ENCODE measurements at regions not wholly inside any gene's neighbourhood (a gene's known extent, or its start where the extent isn't known, plus 50 kb on each side); places are given as distances from the start of the nearest gene placed in this dataset.

GRCh38 chr1:70627910-70628309 is 216.8 kb downstream of the CTH start:
- no peaks in the 10 kb centered on the region for H3K27me3 ChIP-seq (replicated peaks; ENCODE audit: control insufficient read depth, insufficient read depth, low read length)
- TF ChIP-seq CTCF (IDR thresholded peaks at IDR 0.05; ENCODE audit: insufficient read depth, low read length, poor library complexity, severe bottlenecking), result no peak
- no peaks in the 10 kb centered on the region for H3K36me3 ChIP-seq (ENCODE audit: control insufficient read depth, insufficient read depth, low read length)
- DNase-seq (ENCODE audit: extremely low read depth, insufficient read length), result no peak
- H3K4me3 ChIP-seq (replicated peaks; ENCODE audit: low read depth, low read length), result no peak overlapping the region

DNA sequence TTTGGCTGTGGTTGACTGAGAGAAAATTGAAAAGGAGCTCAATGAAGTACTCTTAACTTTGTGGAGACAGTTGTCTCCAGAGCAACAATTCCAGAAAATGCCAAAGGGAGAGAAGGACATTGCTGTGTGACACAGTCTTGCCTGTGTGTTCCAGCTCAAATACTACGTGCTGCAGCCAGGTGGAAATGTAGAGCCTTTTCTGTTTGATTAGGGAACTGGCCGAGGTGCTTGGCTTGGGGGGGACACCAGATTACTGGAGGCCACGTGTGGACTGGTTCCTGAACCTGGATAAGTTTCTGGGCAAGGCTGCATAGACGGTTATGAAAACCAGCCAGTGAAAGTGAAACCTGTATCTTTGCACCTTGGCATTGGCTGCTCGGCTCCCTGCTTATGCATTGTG is 217.9 kb downstream of the CTH start:
- no peak for DNase-seq (ENCODE audit: extremely low read depth, insufficient read length)
- H3K36me3 ChIP-seq (ENCODE audit: control insufficient read depth, insufficient read depth, low read length), result no peaks in the 10 kb centered on the region
- H3K4me3 ChIP-seq (replicated peaks; ENCODE audit: low read depth, low read length), result no peak overlapping the region
- H3K27me3 ChIP-seq (replicated peaks; ENCODE audit: control insufficient read depth, insufficient read depth, low read length), result no peaks in the 10 kb centered on the region
- no peak for TF ChIP-seq CTCF (IDR thresholded peaks at IDR 0.05; ENCODE audit: insufficient read depth, low read length, poor library complexity, severe bottlenecking)

DNA sequence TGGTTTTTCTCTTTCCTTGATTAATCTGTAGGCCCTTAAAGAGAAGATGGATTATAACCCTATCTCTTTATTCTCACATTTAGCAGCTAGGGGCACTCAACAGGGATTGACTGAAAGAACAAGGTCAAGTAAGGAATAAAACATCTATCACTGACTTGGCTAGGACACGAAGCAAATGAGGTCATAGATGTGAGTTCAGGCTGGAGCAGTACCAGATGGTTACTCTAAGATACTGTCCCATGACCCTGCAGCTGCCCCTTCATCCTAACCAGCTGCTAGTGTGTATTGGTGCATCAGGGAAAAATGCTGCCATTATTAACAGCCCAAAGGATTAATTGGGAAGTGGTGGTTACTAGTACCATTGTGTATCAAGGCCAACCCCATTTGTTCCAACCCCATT is 221.9 kb downstream of the CTH start:
- Histone ChIP-seq H3K27me3 (replicated peaks; ENCODE audit: control insufficient read depth, insufficient read depth, low read length) (no peaks in the 10 kb centered on the region), H3K4me3 (replicated peaks; ENCODE audit: low read depth, low read length) (no peak overlapping the region), H3K36me3 (ENCODE audit: control insufficient read depth, insufficient read depth, low read length) (no peaks in the 10 kb centered on the region)
- DNase-seq (ENCODE audit: extremely low read depth, insufficient read length), result no peak
- TF ChIP-seq CTCF (IDR thresholded peaks at IDR 0.05; ENCODE audit: insufficient read depth, low read length, poor library complexity, severe bottlenecking), result no peak

DNA sequence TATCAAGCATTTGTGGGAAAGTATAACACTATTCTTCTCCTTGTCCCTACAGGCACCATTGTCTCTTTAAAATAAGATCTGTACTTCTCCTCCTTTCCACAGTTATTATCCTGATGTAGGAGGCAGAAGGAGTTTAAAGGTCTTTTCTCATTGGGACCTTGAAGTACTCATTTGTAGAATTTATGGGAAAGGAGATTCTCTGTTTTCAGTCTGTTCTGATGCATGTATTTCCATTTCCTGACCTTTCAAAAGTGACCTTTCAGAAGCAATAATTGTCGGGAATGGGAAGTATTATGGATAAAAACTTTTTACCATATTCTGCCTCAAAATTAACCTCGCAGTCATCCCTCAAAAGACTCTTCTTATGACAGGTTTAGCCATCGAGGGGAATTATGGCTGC is 224.8 kb downstream of the CTH start:
- H3K27me3 ChIP-seq (replicated peaks; ENCODE audit: control insufficient read depth, insufficient read depth, low read length), result no peaks in the 10 kb centered on the region
- no peak for DNase-seq (ENCODE audit: extremely low read depth, insufficient read length)
- no peak overlapping the region for H3K4me3 ChIP-seq (replicated peaks; ENCODE audit: low read depth, low read length)
- no peak for TF ChIP-seq CTCF (IDR thresholded peaks at IDR 0.05; ENCODE audit: insufficient read depth, low read length, poor library complexity, severe bottlenecking)
- H3K36me3 ChIP-seq (ENCODE audit: control insufficient read depth, insufficient read depth, low read length), result no peaks in the 10 kb centered on the region

DNA sequence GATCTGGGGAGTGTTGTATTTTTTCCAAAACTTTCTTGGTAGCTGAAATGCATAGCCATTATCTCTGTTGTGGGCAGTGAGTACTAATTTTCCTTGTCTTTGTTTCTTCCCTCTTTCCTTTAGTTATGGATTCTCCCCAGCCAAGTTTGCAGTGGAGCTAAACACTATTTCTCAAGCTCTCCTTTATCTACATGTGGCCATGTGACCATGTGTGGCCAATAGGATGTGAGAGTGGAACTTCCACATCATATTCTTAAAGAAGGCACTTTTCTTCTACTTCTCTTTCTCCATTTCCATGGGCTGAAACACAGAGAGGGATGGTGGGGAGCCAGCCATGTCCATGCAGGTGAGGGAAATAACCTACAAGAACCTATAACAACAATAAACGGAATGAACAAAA is 230.8 kb downstream of the CTH start:
- no peak for TF ChIP-seq CTCF (IDR thresholded peaks at IDR 0.05; ENCODE audit: insufficient read depth, low read length, poor library complexity, severe bottlenecking)

GRCh38 chr1:70656361-70656760 is 245.3 kb downstream of the CTH start:
- no peaks in the 10 kb centered on the region for H3K36me3 ChIP-seq (ENCODE audit: control insufficient read depth, insufficient read depth, low read length)
- no peak overlapping the region for H3K4me3 ChIP-seq (replicated peaks; ENCODE audit: low read depth, low read length)
- DNase-seq (ENCODE audit: extremely low read depth, insufficient read length), result no peak
- TF ChIP-seq CTCF (IDR thresholded peaks at IDR 0.05; ENCODE audit: insufficient read depth, low read length, poor library complexity, severe bottlenecking), result no peak
- no peaks in the 10 kb centered on the region for H3K27me3 ChIP-seq (replicated peaks; ENCODE audit: control insufficient read depth, insufficient read depth, low read length)

More for the DNA sequence above, 230.8 kb downstream of the CTH start:
- no peaks in the 10 kb centered on the region for H3K36me3 ChIP-seq (ENCODE audit: control insufficient read depth, insufficient read depth, low read length)
- H3K27me3 ChIP-seq (replicated peaks; ENCODE audit: control insufficient read depth, insufficient read depth, low read length), result no peaks in the 10 kb centered on the region
- H3K4me3 ChIP-seq (replicated peaks; ENCODE audit: low read depth, low read length), result no peak overlapping the region
- DNase-seq (ENCODE audit: extremely low read depth, insufficient read length), result no peak
